ENCODE measurements at regions not wholly inside any gene's neighbourhood (a gene's known extent, or its start where the extent isn't known, plus 50 kb on each side); places are given as distances from the start of the nearest gene placed in this dataset.

- TF ChIP-seq, protein P1, sequence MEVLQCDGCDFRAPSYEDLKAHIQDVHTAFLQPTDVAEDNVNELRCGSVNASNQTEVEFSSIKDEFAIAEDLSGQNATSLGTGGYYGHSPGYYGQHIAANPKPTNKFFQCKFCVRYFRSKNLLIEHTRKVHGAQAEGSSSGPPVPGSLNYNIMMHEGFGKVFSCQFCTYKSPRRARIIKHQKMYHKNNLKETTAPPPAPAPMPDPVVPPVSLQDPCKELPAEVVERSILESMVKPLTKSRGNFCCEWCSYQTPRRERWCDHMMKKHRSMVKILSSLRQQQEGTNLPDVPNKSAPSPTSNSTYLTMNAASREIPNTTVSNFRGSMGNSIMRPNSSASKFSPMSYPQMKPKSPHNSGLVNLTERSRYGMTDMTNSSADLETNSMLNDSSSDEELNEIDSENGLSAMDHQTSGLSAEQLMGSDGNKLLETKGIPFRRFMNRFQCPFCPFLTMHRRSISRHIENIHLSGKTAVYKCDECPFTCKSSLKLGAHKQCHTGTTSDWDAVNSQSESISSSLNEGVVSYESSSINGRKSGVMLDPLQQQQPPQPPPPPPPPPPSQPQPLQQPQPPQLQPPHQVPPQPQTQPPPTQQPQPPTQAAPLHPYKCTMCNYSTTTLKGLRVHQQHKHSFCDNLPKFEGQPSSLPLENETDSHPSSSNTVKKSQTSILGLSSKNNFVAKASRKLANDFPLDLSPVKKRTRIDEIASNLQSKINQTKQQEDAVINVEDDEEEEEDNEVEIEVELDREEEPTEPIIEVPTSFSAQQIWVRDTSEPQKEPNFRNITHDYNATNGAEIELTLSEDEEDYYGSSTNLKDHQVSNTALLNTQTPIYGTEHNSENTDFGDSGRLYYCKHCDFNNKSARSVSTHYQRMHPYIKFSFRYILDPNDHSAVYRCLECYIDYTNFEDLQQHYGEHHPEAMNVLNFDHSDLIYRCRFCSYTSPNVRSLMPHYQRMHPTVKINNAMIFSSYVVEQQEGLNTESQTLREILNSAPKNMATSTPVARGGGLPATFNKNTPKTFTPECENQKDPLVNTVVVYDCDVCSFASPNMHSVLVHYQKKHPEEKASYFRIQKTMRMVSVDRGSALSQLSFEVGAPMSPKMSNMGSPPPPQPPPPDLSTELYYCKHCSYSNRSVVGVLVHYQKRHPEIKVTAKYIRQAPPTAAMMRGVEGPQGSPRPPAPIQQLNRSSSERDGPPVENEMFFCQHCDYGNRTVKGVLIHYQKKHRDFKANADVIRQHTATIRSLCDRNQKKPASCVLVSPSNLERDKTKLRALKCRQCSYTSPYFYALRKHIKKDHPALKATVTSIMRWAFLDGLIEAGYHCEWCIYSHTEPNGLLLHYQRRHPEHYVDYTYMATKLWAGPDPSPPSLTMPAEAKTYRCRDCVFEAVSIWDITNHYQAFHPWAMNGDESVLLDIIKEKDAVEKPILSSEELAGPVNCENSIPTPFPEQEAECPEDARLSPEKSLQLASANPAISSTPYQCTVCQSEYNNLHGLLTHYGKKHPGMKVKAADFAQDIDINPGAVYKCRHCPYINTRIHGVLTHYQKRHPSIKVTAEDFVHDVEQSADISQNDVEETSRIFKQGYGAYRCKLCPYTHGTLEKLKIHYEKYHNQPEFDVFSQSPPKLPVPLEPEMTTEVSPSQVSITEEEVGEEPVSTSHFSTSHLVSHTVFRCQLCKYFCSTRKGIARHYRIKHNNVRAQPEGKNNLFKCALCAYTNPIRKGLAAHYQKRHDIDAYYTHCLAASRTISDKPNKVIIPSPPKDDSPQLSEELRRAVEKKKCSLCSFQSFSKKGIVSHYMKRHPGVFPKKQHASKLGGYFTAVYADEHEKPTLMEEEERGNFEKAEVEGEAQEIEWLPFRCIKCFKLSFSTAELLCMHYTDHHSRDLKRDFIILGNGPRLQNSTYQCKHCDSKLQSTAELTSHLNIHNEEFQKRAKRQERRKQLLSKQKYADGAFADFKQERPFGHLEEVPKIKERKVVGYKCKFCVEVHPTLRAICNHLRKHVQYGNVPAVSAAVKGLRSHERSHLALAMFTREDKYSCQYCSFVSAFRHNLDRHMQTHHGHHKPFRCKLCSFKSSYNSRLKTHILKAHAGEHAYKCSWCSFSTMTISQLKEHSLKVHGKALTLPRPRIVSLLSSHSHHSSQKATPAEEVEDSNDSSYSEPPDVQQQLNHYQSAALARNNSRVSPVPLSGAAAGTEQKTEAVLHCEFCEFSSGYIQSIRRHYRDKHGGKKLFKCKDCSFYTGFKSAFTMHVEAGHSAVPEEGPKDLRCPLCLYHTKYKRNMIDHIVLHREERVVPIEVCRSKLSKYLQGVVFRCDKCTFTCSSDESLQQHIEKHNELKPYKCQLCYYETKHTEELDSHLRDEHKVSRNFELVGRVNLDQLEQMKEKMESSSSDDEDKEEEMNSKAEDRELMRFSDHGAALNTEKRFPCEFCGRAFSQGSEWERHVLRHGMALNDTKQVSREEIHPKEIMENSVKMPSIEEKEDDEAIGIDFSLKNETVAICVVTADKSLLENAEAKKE (CRISPR knock-in tag; IDR thresholded peaks at IDR 0.05), result no peak
- TF ChIP-seq ETS1 (IDR thresholded peaks at IDR 0.05), result no peak
- TF ChIP-seq POLR2AphosphoS5 (IDR thresholded peaks at IDR 0.05; ENCODE audit: low read depth), result no peak
- TF ChIP-seq CREB1 (CRISPR knock-in tag; IDR thresholded peaks at IDR 0.05; ENCODE audit: low read depth), result no peak
- TF ChIP-seq NANOG (IDR thresholded peaks at IDR 0.05; ENCODE audit: borderline replicate concordance), result no peak
- no peak for TF ChIP-seq EZH2phosphoT487 (IDR thresholded peaks at IDR 0.05; ENCODE audit: unreplicated experiment)
- TF ChIP-seq EZH2 (IDR thresholded peaks at IDR 0.05; ENCODE audit: low read depth, unreplicated experiment), result no peak
- TF ChIP-seq, protein P2, sequence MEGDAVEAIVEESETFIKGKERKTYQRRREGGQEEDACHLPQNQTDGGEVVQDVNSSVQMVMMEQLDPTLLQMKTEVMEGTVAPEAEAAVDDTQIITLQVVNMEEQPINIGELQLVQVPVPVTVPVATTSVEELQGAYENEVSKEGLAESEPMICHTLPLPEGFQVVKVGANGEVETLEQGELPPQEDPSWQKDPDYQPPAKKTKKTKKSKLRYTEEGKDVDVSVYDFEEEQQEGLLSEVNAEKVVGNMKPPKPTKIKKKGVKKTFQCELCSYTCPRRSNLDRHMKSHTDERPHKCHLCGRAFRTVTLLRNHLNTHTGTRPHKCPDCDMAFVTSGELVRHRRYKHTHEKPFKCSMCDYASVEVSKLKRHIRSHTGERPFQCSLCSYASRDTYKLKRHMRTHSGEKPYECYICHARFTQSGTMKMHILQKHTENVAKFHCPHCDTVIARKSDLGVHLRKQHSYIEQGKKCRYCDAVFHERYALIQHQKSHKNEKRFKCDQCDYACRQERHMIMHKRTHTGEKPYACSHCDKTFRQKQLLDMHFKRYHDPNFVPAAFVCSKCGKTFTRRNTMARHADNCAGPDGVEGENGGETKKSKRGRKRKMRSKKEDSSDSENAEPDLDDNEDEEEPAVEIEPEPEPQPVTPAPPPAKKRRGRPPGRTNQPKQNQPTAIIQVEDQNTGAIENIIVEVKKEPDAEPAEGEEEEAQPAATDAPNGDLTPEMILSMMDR (conservative IDR thresholded peaks at IDR 0.05; ENCODE audit: low read depth in 2 of 2), result no peak
- TF ChIP-seq STAT1 (IDR thresholded peaks at IDR 0.05; ENCODE audit: unreplicated experiment), result no peak
- TF ChIP-seq JUNB (IDR thresholded peaks at IDR 0.05; ENCODE audit: unreplicated experiment), result no peak
Measured at GRCh38 chr6:156189195-156189594, 588.0 kb upstream of the ARID1B start (continued).

All from GM23338 (cell line).